Stomach (tissue), 4 donors: ENCODE measurements at regions not wholly inside any gene's neighbourhood (a gene's known extent, or its start where the extent isn't known, plus 50 kb on each side); places are given as distances from the start of the nearest gene placed in this dataset.

Source experiments
- CTCF ChIP-seq, 7 experiments: fragments of 450-650 bp in 4 of 7; fragments of 200-600 bp in 3 of 7; sonication (generic) in 3 of 7; IDR thresholded peaks; one replicate each; pipeline ENCODE4 v1.5.1; 2016 to 2019; ENCODE audit warnings: antibody characterized with exemption in 7 of 7, control low read depth in 2 of 7, mild to moderate bottlenecking in 1 of 7
- EP300 ChIP-seq: sonication (generic); formaldehyde crosslinking; IDR thresholded peaks from one replicate; pipeline ENCODE4 v1.6.1; 2017; ENCODE audit warnings: antibody characterized with exemption
- POLR2A ChIP-seq, 4 donors: fragments of 450-650 bp; IDR thresholded peaks; one replicate each; pipeline ENCODE4 v1.6.1; 2016; ENCODE audit warnings: antibody characterized with exemption in 4 of 4, control low read depth in 2 of 4, mild to moderate bottlenecking in 1 of 4, moderate library complexity in 1 of 4
- POLR2AphosphoS5 ChIP-seq, 3 donors: sonication (generic); formaldehyde crosslinking; IDR thresholded peaks; one replicate each; pipeline ENCODE4 v1.6.1; 2016; ENCODE audit warnings: antibody characterized with exemption in 3 of 3

- TF ChIP-seq POLR2AphosphoS5 (IDR thresholded peaks at IDR 0.05) (no peak), EP300 (no peak), CTCF (IDR thresholded peaks at IDR 0.05) (no peak), POLR2A (IDR thresholded peaks at IDR 0.05) (no peak)
Observed at GRCh38 chr3:87488765-87489164, 212.4 kb upstream of the POU1F1 start.
